SKM-1 (cell line): ENCODE measurements at regions not wholly inside any gene's neighbourhood (a gene's known extent, or its start where the extent isn't known, plus 50 kb on each side); places are given as distances from the start of the nearest gene placed in this dataset.
"Not testable (repeated sequence)": the region's sequence is repeated elsewhere in the genome, so short reads cannot be mapped to it uniquely, and the experiment has no call there.

Experiments used
- DNase-seq: peaks from one replicate; lab custom pipeline; 2025; ENCODE audit not compliant: unreplicated experiment; lab: John Stamatoyannopoulos, UW

GRCh38 chr12:69172491-69172890, 66.9 kb upstream of the CPSF6 start:
- no peak for DNase-seq

DNA sequence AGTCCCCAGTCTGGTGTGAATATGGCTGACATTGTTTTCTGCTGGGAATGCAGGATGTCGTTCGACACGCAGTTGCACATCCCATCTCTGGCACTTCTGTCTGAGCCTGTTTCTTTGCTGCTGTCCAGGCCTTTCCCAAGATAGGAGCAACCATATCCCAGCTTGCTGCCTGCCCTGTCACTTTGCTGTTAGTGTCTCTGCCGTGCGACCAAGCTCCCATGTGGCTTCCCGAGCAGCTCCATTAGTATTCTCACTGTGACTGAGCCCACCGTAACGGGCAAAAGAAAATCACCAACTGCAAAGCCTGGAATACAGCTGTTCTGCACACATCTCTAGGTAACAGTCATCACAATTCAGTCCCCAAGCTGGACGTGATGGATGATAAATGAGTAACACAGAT, 66.0 kb upstream of the CPSF6 start:
- DNase-seq = no peak

DNA sequence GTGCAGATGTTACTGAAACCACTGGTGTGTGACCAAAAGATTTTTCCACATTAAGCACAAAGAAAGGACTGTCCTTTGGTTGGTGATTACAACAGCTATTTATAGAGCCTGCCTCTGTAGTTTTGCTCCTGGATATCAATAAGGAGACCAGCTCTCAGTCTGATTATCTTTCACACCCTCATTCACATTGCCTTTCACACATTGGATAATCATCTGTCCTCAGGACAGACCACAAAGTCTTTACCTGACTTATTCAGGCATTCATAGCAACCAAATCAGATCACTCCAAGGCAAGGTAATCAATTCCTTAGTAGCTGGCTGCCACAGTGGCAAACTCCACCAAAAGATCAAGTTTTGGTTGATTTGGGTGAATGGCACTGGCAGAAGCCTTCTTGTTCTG, 59.6 kb upstream of the CPSF6 start:
- DNase-seq = no peak

GRCh38 chr12:69187572-69187971, 51.8 kb upstream of the CPSF6 start:
- not testable (repeated sequence) for DNase-seq

- DNase-seq = no peak
These were observed 49.9 kb upstream of the CPSF6 start for GRCh38 chr12:69189378-69189978.
